ENCODE measurements at regions not wholly inside any gene's neighbourhood (a gene's known extent, or its start where the extent isn't known, plus 50 kb on each side); places are given as distances from the start of the nearest gene placed in this dataset.

- TF ChIP-seq RAD21 (IDR thresholded peaks at IDR 0.05 in 1 of 2, conservative IDR thresholded peaks at IDR 0.05 in 1 of 2; ENCODE audit: low read depth in 2 of 2, low read length in 2 of 2) = peak in 1 of 2 experiments; percentile 6; a peak in 1 of 4 replicates
- no peak for TF ChIP-seq SIX5 (IDR thresholded peaks at IDR 0.05; ENCODE audit: low read depth, low read length)
- TF ChIP-seq CHD7 (IDR thresholded peaks at IDR 0.05; ENCODE audit: insufficient replicate concordance, low read length) = peak; percentile 53
- TF ChIP-seq TAF1 (IDR thresholded peaks at IDR 0.05; ENCODE audit: low read depth, low read length) = no peak
- TF ChIP-seq YY1 (IDR thresholded peaks at IDR 0.05; ENCODE audit: low read depth, low read length) = no peak
- no peak for TF ChIP-seq MAX (IDR thresholded peaks at IDR 0.05)
- TF ChIP-seq EP300 (IDR thresholded peaks at IDR 0.05; ENCODE audit: borderline replicate concordance in 1 of 2, low read depth in 2 of 2, low read length in 2 of 2) = no peak
- peak in 1 of 2 experiments; percentile 1 for TF ChIP-seq BCL11A (IDR thresholded peaks at IDR 0.05; ENCODE audit: low read depth in 2 of 2, low read length in 2 of 2)
- TF ChIP-seq SIRT6 (IDR thresholded peaks at IDR 0.05; ENCODE audit: low read length) = no peak
- no peak for TF ChIP-seq TCF12 (IDR thresholded peaks at IDR 0.05; ENCODE audit: low read depth, low read length)
- TF ChIP-seq SP1 (IDR thresholded peaks at IDR 0.05; ENCODE audit: low read depth, low read length) = 0 out of 2 replicates have a peak, but pooled peaks have one; percentile 22
- no peak for TF ChIP-seq KDM4A (IDR thresholded peaks at IDR 0.05; ENCODE audit: low read depth, low read length, severe bottlenecking)
Measured at GRCh38 chr4:14084598-14084997, 457.1 kb upstream of the BOD1L1 start (continued).

All from H1 (cell line).